Neural crest cell (in vitro differentiated cells): ENCODE measurements at regions not wholly inside any gene's neighbourhood (a gene's known extent, or its start where the extent isn't known, plus 50 kb on each side); places are given as distances from the start of the nearest gene placed in this dataset.

ENCODE experiments used
- DNase-seq: peaks from one replicate; pipeline ENCODE4 v3.0.0; 2021; ENCODE audit warnings: low read depth, mixed read lengths, low spot score
- H3K27ac Mint-ChIP-seq: one replicate; pipeline ENCODE4 v1.8.0; 2021; ENCODE audit warnings: mild to moderate bottlenecking, mixed read lengths; ENCODE audit not compliant: unreplicated experiment
- H3K27me3 Mint-ChIP-seq: 2 replicates; pipeline ENCODE4 v1.8.0; 2021; ENCODE audit warnings: low read depth, mild to moderate bottlenecking, mixed read lengths
- H3K36me3 Mint-ChIP-seq: 2 replicates; pipeline ENCODE4 v1.8.0; 2021; ENCODE audit warnings: low read depth, mild to moderate bottlenecking, mixed read lengths
- H3K4me1 Mint-ChIP-seq: 2 replicates; pipeline ENCODE4 v1.8.0; 2021; ENCODE audit warnings: mixed read lengths
- H3K4me3 Mint-ChIP-seq: one replicate; pipeline ENCODE4 v1.8.0; 2021; ENCODE audit warnings: mild to moderate bottlenecking, mixed read lengths
- H3K9me3 Mint-ChIP-seq: 2 replicates; pipeline ENCODE4 v1.8.0; 2021; ENCODE audit warnings: mixed read lengths
- CTCF ChIP-seq: fragments of 200-600 bp; sonication (generic); conservative IDR thresholded peaks from 2 replicates; pipeline ENCODE4 v1.5.0; 2021; ENCODE audit warnings: antibody characterized with exemption, mild to moderate bottlenecking

- no peaks in the 10 kb centered on the region for H3K9me3 Mint-ChIP-seq
- H3K4me3 Mint-ChIP-seq: peak overlapping the region; percentile 81
- peaks cover 50% of the 10 kb centered on the region for H3K27me3 Mint-ChIP-seq
- H3K36me3 Mint-ChIP-seq: no peaks in the 10 kb centered on the region
- TF ChIP-seq CTCF: no peak
- no peak overlapping the region for H3K27ac Mint-ChIP-seq
- H3K4me1 Mint-ChIP-seq: peaks cover 22% of the 10 kb centered on the region
- DNase-seq: no peak
These were observed 133.4 kb downstream of the MRPL36 start for GRCh38 chr5:1666221-1666620.

- H3K4me1 Mint-ChIP-seq: peaks cover 22% of the 10 kb centered on the region
- H3K36me3 Mint-ChIP-seq: no peaks in the 10 kb centered on the region
- H3K9me3 Mint-ChIP-seq: no peaks in the 10 kb centered on the region
- TF ChIP-seq CTCF: no peak
- peak overlapping the region; percentile 42 for H3K4me3 Mint-ChIP-seq
- H3K27me3 Mint-ChIP-seq: peaks cover 52% of the 10 kb centered on the region
- DNase-seq: no peak
- H3K27ac Mint-ChIP-seq: no peak overlapping the region
These were observed 133.8 kb downstream of the MRPL36 start for GRCh38 chr5:1665803-1666202.

- Mint-ChIP-seq H3K4me3 (peak overlapping the region; percentile 42), H3K4me1 (peaks cover 22% of the 10 kb centered on the region), H3K27me3 (peaks cover 53% of the 10 kb centered on the region), H3K9me3 (no peaks in the 10 kb centered on the region), H3K27ac (no peak overlapping the region), H3K36me3 (no peaks in the 10 kb centered on the region)
- TF ChIP-seq CTCF: no peak
- DNase-seq: no peak
These were observed 134.4 kb downstream of the MRPL36 start for GRCh38 chr5:1665231-1665630.

GRCh38 chr5:1663186-1663585 is 136.5 kb downstream of the MRPL36 start:
- H3K9me3 Mint-ChIP-seq: no peaks in the 10 kb centered on the region
- DNase-seq: peak; percentile 0
- H3K27ac Mint-ChIP-seq: no peak overlapping the region
- H3K27me3 Mint-ChIP-seq: peaks cover 43% of the 10 kb centered on the region
- no peaks in the 10 kb centered on the region for H3K36me3 Mint-ChIP-seq
- TF ChIP-seq CTCF: no peak
- peaks cover 22% of the 10 kb centered on the region for H3K4me1 Mint-ChIP-seq
- H3K4me3 Mint-ChIP-seq: no peak overlapping the region

GRCh38 chr5:1662559-1663085 is 137.0 kb downstream of the MRPL36 start:
- H3K27ac Mint-ChIP-seq: no peak overlapping the region
- no peak for TF ChIP-seq CTCF
- H3K36me3 Mint-ChIP-seq: no peaks in the 10 kb centered on the region
- DNase-seq: no peak
- H3K4me3 Mint-ChIP-seq: no peak overlapping the region
- peaks cover 22% of the 10 kb centered on the region for H3K4me1 Mint-ChIP-seq
- no peaks in the 10 kb centered on the region for H3K9me3 Mint-ChIP-seq
- H3K27me3 Mint-ChIP-seq: peaks cover 40% of the 10 kb centered on the region
